Amygdala (tissue), 56 donors: ENCODE measurements at regions not wholly inside any gene's neighbourhood (a gene's known extent, or its start where the extent isn't known, plus 50 kb on each side); places are given as distances from the start of the nearest gene placed in this dataset.

Experiments
- DNase-seq, 56 donors: peaks; one replicate each; lab custom pipeline; 2025; lab: John Stamatoyannopoulos, UW

- peak in 32 of 56 donors; percentile 4 to 74 (median 26) for DNase-seq
These were observed 135.6 kb upstream of the KLHL29 start for GRCh38 chr2:23249348-23249747.

DNA sequence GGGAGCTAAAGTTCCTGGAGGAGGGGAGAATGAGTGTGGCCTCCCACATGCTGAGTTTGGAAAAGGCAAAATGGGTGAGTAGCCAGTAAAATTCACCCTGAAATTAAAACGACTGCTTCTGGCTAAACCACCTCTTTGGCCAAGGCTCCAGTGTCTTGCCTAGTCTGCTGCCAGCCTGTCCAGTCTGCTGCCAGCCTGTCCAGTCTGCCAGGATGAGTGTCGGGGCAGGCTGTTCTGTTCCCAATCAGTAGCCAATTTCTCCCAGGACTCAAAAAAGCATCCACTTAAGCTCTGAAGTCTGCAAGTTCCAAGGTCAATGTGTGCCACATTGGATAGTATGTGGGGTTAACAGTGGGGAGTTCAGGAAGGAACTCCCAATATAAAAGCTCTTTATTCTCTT is 134.6 kb upstream of the KLHL29 start:
- DNase-seq = peak in 28 of 56 donors; percentile 1 to 63 (median 26)

GRCh38 chr2:23256643-23257042 is 128.3 kb upstream of the KLHL29 start:
- no peak for DNase-seq

GRCh38 chr2:23260621-23261020 is 124.4 kb upstream of the KLHL29 start:
- DNase-seq = no peak

GRCh38 chr2:23268467-23269263 is 116.3 kb upstream of the KLHL29 start:
- no peak for DNase-seq

DNA sequence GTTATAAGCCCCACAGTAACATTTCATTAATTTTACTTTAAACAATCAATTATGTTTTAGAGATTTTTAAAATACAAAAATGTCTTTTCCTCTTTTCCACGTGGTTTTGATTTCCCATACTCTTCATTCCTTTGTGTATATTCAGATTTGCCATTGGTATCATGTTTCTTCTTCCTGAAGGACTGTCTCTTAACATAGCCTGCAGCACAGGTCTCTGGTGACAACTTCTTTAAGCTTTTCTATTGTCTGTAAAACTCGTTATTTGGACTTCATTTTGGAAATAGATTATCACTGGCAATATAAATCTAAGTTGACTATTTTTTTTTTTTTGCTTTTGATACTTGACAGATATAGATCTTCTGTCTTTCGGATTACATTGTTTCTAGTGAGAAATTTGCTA is 115.2 kb upstream of the KLHL29 start:
- no peak for DNase-seq

GRCh38 chr2:23270810-23271209 is 114.2 kb upstream of the KLHL29 start:
- DNase-seq = no peak

- no peak for DNase-seq
These were observed 113.7 kb upstream of the KLHL29 start for GRCh38 chr2:23271230-23271629.

- no peak for DNase-seq
These were observed 111.2 kb upstream of the KLHL29 start for GRCh38 chr2:23273786-23274185.

DNA sequence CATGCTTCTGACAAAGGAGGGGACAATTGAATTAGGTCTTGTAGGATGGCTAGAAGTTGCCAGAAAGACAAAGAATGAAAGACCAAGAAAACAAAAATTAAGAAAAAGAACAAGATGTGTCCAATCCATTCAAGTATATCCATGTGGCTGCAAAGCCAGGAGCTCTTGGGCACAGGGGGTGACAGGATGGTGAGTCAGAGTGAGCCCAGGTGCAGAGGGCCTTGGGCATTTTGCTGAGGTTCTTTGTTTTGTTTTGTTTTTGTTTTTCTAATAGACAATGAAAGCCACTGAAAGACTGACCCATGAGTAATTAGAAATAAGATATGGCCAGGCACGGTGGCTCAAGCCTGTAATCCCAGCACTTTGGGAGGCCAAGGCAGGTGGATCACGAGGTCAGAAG is 104.6 kb upstream of the KLHL29 start:
- no peak for DNase-seq

DNA sequence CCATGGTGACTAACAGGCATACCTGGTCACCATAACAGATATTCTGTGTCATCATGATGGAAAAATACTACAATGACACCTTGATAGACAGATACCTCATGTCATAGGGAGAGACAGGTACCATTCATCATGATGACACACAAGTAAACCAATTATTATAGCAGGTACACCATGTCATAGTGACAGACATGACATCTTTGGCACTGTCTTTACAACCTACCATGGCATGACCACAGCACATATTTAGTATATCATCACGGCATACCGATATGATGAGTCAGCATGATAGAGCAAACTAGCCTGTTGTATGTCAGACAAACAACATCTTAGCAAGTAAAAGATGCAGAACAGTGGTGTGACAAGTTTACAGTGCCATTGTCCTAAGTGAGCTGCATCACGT is 101.3 kb upstream of the KLHL29 start:
- DNase-seq = no peak

DNA sequence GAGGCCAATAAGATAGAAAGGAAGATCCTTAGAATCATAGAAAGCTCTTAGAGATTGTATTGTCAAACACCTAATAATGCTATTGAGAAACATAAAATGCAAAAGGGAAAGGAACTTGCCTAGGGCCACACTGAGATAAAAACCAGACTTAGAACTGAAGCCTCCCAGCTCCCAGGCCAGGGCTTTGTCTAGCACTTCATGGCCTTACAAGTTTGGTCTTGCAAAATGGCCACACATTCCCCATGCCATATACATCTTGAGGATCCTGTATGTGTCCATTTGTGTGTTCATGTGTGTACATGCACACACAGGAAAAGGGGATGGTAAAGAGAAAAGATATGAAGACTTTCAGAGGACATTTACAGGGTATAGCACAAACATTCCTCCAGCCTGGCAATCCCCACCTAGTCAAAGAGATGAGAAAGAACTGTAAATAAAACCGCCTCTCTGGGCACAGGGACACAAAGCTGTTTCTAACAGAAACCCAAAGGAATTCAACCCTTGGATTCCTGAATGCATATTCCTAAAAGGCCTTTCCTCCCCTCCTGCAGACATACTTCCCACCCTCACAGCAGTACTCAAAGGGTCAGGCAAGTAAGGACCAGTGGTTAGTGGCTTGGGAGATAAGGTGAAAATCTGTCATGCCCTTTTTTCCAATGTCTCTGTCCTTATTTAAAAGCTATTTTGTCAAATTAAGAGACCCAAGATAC is 99.7 kb upstream of the KLHL29 start:
- no peak for DNase-seq

DNA sequence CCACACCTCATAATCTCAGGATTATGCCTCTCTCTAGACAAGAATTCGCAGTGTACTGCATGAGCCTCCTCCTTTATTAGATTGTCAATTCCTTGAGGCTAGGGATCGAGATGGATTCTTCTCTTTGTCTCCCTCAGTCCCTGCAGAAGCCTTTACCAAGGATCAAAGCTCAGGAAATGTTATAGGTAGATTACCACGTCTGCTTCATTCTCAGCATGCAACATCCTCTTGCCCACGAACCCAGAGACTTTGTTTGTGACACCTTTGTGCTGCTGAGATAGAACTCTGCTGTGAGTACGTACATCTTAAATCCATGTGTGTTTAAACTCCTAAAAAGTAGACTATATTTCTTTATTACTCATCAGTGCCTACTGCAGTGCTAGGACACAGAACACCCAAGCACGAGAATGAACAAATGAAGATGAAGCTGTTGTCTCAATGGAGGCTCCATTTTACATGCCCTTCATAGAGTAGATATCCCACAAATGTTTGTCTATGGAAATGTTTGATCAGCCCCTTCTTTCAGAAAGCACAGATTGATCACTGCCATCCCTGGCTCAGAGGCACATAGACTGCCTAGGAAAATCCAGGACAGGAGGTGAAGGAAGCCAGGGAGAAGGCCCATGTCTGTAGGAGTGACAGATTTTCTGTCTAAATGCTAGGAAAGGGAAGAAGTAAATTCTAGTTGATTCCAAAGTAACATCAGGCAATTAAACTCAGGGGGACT is 98.8 kb upstream of the KLHL29 start:
- no peak for DNase-seq

GRCh38 chr2:23286758-23287704 is 97.9 kb upstream of the KLHL29 start:
- DNase-seq = peak in 4 of 56 donors; percentile 4 to 27 (median 16)

- DNase-seq = no peak
These were observed 95.3 kb upstream of the KLHL29 start for GRCh38 chr2:23289671-23290070.

DNA sequence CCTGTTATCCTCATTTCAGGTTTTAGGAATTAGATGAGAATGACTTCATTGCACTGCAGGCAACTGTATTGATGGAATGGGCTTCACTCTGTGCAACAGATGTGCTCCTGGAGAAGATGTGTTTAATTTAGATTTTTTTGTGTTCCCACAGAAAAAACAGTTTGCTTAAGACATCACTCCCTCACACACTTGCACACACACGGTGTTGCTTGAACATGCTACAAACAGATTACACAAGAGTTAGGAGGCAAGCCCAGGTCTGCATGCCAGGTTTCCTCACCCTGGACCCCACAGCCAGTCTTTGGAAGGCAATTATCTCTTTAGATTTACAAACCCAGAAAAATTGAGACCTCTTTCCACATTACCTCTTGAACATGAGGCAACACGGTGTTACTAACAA is 93.7 kb upstream of the KLHL29 start:
- DNase-seq = no peak

DNA sequence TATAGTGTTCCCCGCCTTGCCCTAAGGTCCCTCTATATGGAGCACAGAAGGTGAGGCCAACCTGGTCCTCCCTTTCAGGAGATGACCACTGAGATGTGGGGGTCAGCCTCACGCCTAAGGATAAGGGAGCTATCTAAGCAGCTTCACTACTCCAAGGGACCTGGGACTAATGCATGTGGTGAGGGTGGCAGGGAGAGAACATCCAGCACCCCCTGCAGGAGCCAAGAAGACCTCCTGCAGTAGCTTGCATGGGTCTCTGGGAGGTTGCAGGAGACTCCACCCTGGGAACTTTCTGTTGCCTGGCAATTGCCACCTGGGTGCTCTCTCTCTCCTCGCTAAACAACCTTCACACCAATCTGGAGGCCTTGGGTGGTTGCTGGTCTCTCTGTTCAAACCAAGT is 93.0 kb upstream of the KLHL29 start:
- no peak for DNase-seq

DNA sequence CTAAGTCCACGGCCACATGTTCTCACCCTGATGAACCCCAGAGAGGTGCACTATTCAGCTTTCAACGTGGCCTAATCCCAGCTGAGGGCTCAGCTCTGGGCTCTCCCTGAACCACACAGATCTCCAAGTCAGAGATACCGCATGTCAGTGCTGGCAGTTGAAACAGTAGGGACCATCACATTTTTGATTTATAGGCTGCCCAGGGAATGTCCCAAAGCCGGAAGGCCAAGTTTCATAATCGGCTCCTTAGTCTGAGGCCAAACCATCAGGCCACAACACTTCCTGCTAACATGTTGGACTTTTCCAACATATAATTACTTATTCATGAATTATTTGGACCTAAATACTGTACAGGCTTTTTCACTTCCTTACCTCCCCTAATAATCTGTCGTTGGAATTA is 91.9 kb upstream of the KLHL29 start:
- DNase-seq = no peak

- DNase-seq = no peak
These were observed 91.2 kb upstream of the KLHL29 start for GRCh38 chr2:23293731-23294130.

DNA sequence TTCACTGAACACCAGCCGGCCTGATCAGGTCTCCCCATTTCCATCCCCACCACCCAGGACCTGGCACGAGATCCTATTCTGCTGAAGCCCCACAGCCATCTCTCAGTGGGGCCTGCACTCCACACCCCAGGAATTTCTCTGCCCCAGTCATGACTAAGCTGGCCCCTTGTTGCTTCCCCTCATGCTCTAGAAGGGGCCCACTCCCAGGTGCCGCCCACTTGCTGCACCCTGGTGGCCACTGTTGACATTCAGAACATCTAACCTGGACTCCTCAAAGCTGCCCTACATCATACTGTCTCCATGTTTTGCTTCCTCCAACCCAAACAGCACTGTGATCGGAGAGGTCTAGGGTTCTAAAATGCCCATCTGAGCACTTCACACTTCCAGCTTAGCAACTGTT is 90.7 kb upstream of the KLHL29 start:
- no peak for DNase-seq
